CD14-positive monocyte (primary cell): ENCODE measurements at regions not wholly inside any gene's neighbourhood (a gene's known extent, or its start where the extent isn't known, plus 50 kb on each side); places are given as distances from the start of the nearest gene placed in this dataset.

Source experiments
- DNase-seq, 3 donors: peaks; one replicate each; pipeline ENCODE4 v3.0.0-alpha.2; 2011 to 2022
- H2AFZ ChIP-seq: 2 replicates; pipeline ENCODE4 v1.6.0; 2012; ENCODE audit warnings: mild to moderate bottlenecking, low read depth, low read length, inconsistent platforms; ENCODE audit not compliant: insufficient read depth, poor library complexity, severe bottlenecking
- H3K27ac ChIP-seq, 2 donors: 1 replicate in 1 of 2; 2 replicates in 1 of 2; pipeline ENCODE4 v1.5.1; 2012 to 2013; ENCODE audit warnings: low read length in 2 of 2, control low read depth in 1 of 2, inconsistent platforms in 1 of 2, low read depth in 1 of 2, mild to moderate bottlenecking in 1 of 2
- H3K27me3 ChIP-seq, 2 donors: one replicate each; pipeline versions ENCODE4 v1.6.0 to v1.6.1; 2011 to 2013; ENCODE audit warnings: low read length in 2 of 2; ENCODE audit not compliant: control insufficient read depth in 2 of 2, insufficient read depth in 2 of 2
- H3K36me3 ChIP-seq, 2 donors: replicated peaks in 1 of 2; 1 replicate in 1 of 2; 2 replicates in 1 of 2; pipeline versions ENCODE4 v1.5.1 to v1.6.1; 2012 to 2013; ENCODE audit warnings: low read length in 2 of 2, control low read depth in 1 of 2, inconsistent platforms in 1 of 2, mild to moderate bottlenecking in 1 of 2; ENCODE audit not compliant: insufficient read depth in 2 of 2, control insufficient read depth in 1 of 2
- H3K4me1 ChIP-seq, 2 donors: 1 replicate in 1 of 2; 2 replicates in 1 of 2; pipeline versions ENCODE4 v1.5.1 to v1.6.1; 2012 to 2013; ENCODE audit warnings: low read length in 2 of 2, control low read depth in 1 of 2, inconsistent platforms in 1 of 2, mild to moderate bottlenecking in 1 of 2, moderate library complexity in 1 of 2; ENCODE audit not compliant: insufficient read depth in 2 of 2, control insufficient read depth in 1 of 2
- H3K4me2 ChIP-seq: replicated peaks from 2 replicates; pipeline ENCODE3; 2012; ENCODE audit warnings: low read length, moderate library complexity, mild to moderate bottlenecking; ENCODE audit not compliant: poor library complexity, severe bottlenecking; ENCODE audit errors: extremely low read depth
- H3K4me3 ChIP-seq, 3 experiments: fragments of 200-600 bp in 1 of 3; sonication (generic) in 1 of 3; replicated peaks in 1 of 3; 1 replicate in 2 of 3; 2 replicates in 1 of 3; pipeline ENCODE4 v1.5.1; 2011 to 2013; ENCODE audit warnings: low read length in 3 of 3, mild to moderate bottlenecking in 3 of 3, control low read depth in 2 of 3, low read depth in 2 of 3, inconsistent platforms in 1 of 3, moderate library complexity in 1 of 3
- H3K79me2 ChIP-seq: 2 replicates; pipeline ENCODE4 v1.6.0; 2012; ENCODE audit warnings: mild to moderate bottlenecking, control low read depth, inconsistent platforms, low read length, moderate library complexity; ENCODE audit not compliant: insufficient read depth
- H3K9ac ChIP-seq: 2 replicates; pipeline ENCODE4 v1.6.0; 2017; ENCODE audit warnings: low read length, mild to moderate bottlenecking; ENCODE audit not compliant: insufficient read depth, poor library complexity, severe bottlenecking
- H3K9me3 ChIP-seq, 2 donors: replicated peaks in 1 of 2; 1 replicate in 1 of 2; 2 replicates in 1 of 2; pipeline versions ENCODE4 v1.5.1 to v1.6.1; 2012 to 2013; ENCODE audit warnings: low read length in 2 of 2, control low read depth in 1 of 2; ENCODE audit not compliant: control insufficient read depth in 1 of 2, insufficient read depth in 1 of 2
- H4K20me1 ChIP-seq: 2 replicates; pipeline ENCODE4 v1.6.0; 2012; ENCODE audit warnings: mild to moderate bottlenecking, low read length, control low read depth, moderate library complexity; ENCODE audit not compliant: insufficient read depth
- H3K27ac Mint-ChIP-seq, 7 donors: one replicate each; pipeline ENCODE4 v1.8.0; 2020; ENCODE audit warnings: mild to moderate bottlenecking in 7 of 7, mixed read lengths in 7 of 7, moderate library complexity in 6 of 7, inconsistent platforms in 2 of 7
- H3K27me3 Mint-ChIP-seq, 3 donors: one replicate each; pipeline ENCODE4 v1.8.0; 2021 to 2022; ENCODE audit warnings: low read depth in 3 of 3, mild to moderate bottlenecking in 3 of 3, mixed read lengths in 3 of 3, moderate library complexity in 3 of 3, inconsistent platforms in 1 of 3
- H3K36me3 Mint-ChIP-seq, 2 donors: one replicate each; pipeline ENCODE4 v1.8.0; 2020; ENCODE audit warnings: mixed read lengths in 2 of 2, inconsistent platforms in 1 of 2, mild to moderate bottlenecking in 1 of 2
- H3K4me1 Mint-ChIP-seq: one replicate; pipeline ENCODE4 v1.8.0; 2020; ENCODE audit warnings: mild to moderate bottlenecking, mixed read lengths
- H3K4me3 Mint-ChIP-seq, 2 donors: one replicate each; pipeline ENCODE4 v1.8.0; 2020; ENCODE audit warnings: mild to moderate bottlenecking in 2 of 2, mixed read lengths in 2 of 2, moderate library complexity in 1 of 2
- H3K9me3 Mint-ChIP-seq, 7 donors: one replicate each; pipeline ENCODE4 v1.8.0; 2020 to 2022; ENCODE audit warnings: mixed read lengths in 7 of 7, mild to moderate bottlenecking in 6 of 7, moderate library complexity in 6 of 7, inconsistent platforms in 2 of 7
- CTCF ChIP-seq: fragments of 200-600 bp; IDR thresholded peaks from one replicate; pipeline ENCODE4 v1.8.0; 2022; ENCODE audit warnings: antibody characterized with exemption, mild to moderate bottlenecking
- WGBS: methylation state at CpG from one replicate; pipeline ENCODE4 v1.1.5; 2013; ENCODE audit warnings: missing lambda C conversion rate; ENCODE audit not compliant: insufficient coverage; 5-methylcytosine and 5-hydroxymethylcytosine counted together
- intact Hi-C, 2 donors: fragments of 100-400 bp; cut with micrococcal nuclease; formaldehyde crosslinking; loops; one replicate each; pipeline versions ENCODE4 v1.15.0 to v1.15.1; 2023

GRCh38 chr5:27701931-27702903 is 663.8 kb upstream of the CDH9 start:
- Histone ChIP-seq H2AFZ (no peak overlapping the region), H3K4me2 (no peak overlapping the region), H3K9me3 (no peaks in the 10 kb centered on the region), H3K79me2 (no peaks in the 10 kb centered on the region), H4K20me1 (no peaks in the 10 kb centered on the region), H3K4me1 (no peaks in the 10 kb centered on the region), H3K4me3 (no peak overlapping the region), H3K27me3 (no peaks in the 10 kb centered on the region), H3K9ac (no peak overlapping the region), H3K36me3 (no peaks in the 10 kb centered on the region), H3K27ac (no peak overlapping the region)
- intact Hi-C loops: no loop called here
- no CpG with 5 or more reads among the region's 7 CpGs for WGBS
- DNase-seq: no peak
- H3K9me3 Mint-ChIP-seq: peaks cover 0 to 4% (median 0%) of the 10 kb centered on the region in 7 donors
- no peak overlapping the region for H3K4me3 Mint-ChIP-seq
- H3K36me3 Mint-ChIP-seq: no peaks in the 10 kb centered on the region
- H3K4me1 Mint-ChIP-seq: no peaks in the 10 kb centered on the region
- no peak overlapping the region for H3K27ac Mint-ChIP-seq
- peaks cover 0 to 2% (median 0%) of the 10 kb centered on the region in 3 donors for H3K27me3 Mint-ChIP-seq
- TF ChIP-seq CTCF: no peak

- Histone ChIP-seq H3K4me1 (no peaks in the 10 kb centered on the region), H2AFZ (no peak overlapping the region), H3K4me2 (no peak overlapping the region), H3K4me3 (no peak overlapping the region), H3K79me2 (no peaks in the 10 kb centered on the region), H3K9ac (no peak overlapping the region), H3K27me3 (no peaks in the 10 kb centered on the region), H3K36me3 (no peaks in the 10 kb centered on the region), H3K9me3 (no peaks in the 10 kb centered on the region), H4K20me1 (no peaks in the 10 kb centered on the region), H3K27ac (no peak overlapping the region)
- H3K4me1 Mint-ChIP-seq: no peaks in the 10 kb centered on the region
- H3K9me3 Mint-ChIP-seq: peaks cover 0 to 8% (median 0%) of the 10 kb centered on the region in 7 donors
- peaks cover 0 to 2% (median 0%) of the 10 kb centered on the region in 3 donors for H3K27me3 Mint-ChIP-seq
- TF ChIP-seq CTCF: no peak
- no peak overlapping the region for H3K4me3 Mint-ChIP-seq
- H3K36me3 Mint-ChIP-seq: no peaks in the 10 kb centered on the region
- no peak for DNase-seq
- no peak overlapping the region for H3K27ac Mint-ChIP-seq
- intact Hi-C loops: no loop called here
These were observed 662.1 kb upstream of the CDH9 start for GRCh38 chr5:27700526-27700925.
